Esophagus squamous epithelium (tissue), 5 donors: ENCODE measurements at regions not wholly inside any gene's neighbourhood (a gene's known extent, or its start where the extent isn't known, plus 50 kb on each side); places are given as distances from the start of the nearest gene placed in this dataset.

Experiments used
- DNase-seq: peaks from one replicate; lab custom pipeline; 2025; lab: John Stamatoyannopoulos, UW
- H3K27ac ChIP-seq, 4 donors: fragments of 200-600 bp; sonication (generic); one replicate each; pipeline ENCODE4 v1.5.1; 2016 to 2019; ENCODE audit warnings: mild to moderate bottlenecking in 1 of 4
- H3K27me3 ChIP-seq, 4 donors: fragments of 200-600 bp; sonication (generic); 1 replicate in 3 of 4; 2 replicates in 1 of 4; pipeline versions ENCODE4 v1.5.1 to v1.6.0; 2017 to 2021; ENCODE audit warnings: antibody characterized with exemption in 1 of 4
- H3K36me3 ChIP-seq, 3 donors: fragments of 200-600 bp; sonication (generic); one replicate each; pipeline ENCODE4 v1.5.1; 2016 to 2019
- H3K4me1 ChIP-seq, 3 donors: fragments of 200-600 bp; sonication (generic); one replicate each; pipeline ENCODE4 v1.5.1; 2017 to 2019
- H3K4me3 ChIP-seq, 4 donors: fragments of 200-600 bp; sonication (generic); 1 replicate in 3 of 4; 2 replicates in 1 of 4; pipeline ENCODE4 v1.5.1; 2016 to 2019; ENCODE audit warnings: mild to moderate bottlenecking in 2 of 4, moderate library complexity in 1 of 4
- H3K9me3 ChIP-seq, 3 donors: fragments of 200-600 bp; sonication (generic); one replicate each; pipeline ENCODE4 v1.5.1; 2016 to 2019
- POLR2A ChIP-seq, 4 donors: fragments of 450-650 bp; IDR thresholded peaks; one replicate each; pipeline ENCODE4 v1.6.1; 2017; ENCODE audit warnings: antibody characterized with exemption in 4 of 4, mild to moderate bottlenecking in 4 of 4, moderate library complexity in 3 of 4
- WGBS, 2 donors: methylation state at CpG; one replicate each; pipeline ENCODE4 v1.1.5; 2018; 5-methylcytosine and 5-hydroxymethylcytosine counted together
- intact Hi-C: fragments of 100-400 bp; cut with DNase I; formaldehyde crosslinking; loops from one replicate; pipeline ENCODE4 v1.15.0; 2022
- TF ChIP-seq, protein P1 (sequence below), 6 experiments: fragments of 450-650 bp in 4 of 6; fragments of 200-600 bp in 2 of 6; sonication (generic) in 2 of 6; IDR thresholded peaks; one replicate each; pipeline ENCODE4 v1.5.1; 2016 to 2019; ENCODE audit warnings: antibody characterized with exemption in 6 of 6, mild to moderate bottlenecking in 4 of 6, moderate library complexity in 4 of 6
- donor health status: DM: yes; HTN: yes; CAD: no.

DNA sequence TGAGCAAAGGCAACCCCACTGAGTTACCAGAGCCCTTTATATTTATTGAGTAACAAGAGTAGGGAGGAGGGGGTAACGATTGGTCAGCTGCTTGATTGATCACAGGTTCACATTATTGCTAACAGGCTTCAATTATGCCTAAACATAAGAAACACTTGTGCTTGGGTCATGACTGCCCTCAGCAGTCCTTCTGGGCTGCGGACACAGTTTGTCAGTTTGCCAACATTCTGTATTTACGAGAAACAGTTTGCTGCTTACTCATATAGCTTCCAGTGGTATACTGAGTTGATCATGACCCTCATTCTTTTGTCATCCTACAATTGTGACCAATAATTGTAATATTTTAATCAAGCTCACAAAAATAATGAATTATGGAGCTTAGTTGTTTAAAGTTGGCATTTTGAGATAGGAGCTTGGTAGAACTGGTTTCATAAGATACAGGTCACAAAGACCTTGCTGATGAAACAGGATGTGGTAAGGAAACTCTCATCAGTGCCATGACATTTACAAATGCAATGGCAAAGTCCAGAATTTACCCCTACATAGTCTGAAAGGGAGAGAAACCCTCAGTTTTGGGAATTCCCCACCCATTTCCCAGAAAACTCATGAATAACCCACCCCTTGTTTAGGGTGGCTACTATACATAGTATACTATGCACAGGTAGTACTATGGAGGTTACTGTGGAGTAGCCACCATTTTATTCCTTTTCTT is 1421.0 kb upstream of the FLRT2 start:
- Histone ChIP-seq H3K4me1 (no peaks in the 10 kb centered on the region), H3K27ac (no peak overlapping the region), H3K9me3 (no peaks in the 10 kb centered on the region), H3K4me3 (no peak overlapping the region), H3K27me3 (no peaks in the 10 kb centered on the region), H3K36me3 (no peaks in the 10 kb centered on the region)
- WGBS, 2 donors, result 72 to 84% methylated on average over 3 of the region's 3 CpGs
- no peak for DNase-seq
- intact Hi-C loops, result no loop called here
- TF ChIP-seq, protein P1, sequence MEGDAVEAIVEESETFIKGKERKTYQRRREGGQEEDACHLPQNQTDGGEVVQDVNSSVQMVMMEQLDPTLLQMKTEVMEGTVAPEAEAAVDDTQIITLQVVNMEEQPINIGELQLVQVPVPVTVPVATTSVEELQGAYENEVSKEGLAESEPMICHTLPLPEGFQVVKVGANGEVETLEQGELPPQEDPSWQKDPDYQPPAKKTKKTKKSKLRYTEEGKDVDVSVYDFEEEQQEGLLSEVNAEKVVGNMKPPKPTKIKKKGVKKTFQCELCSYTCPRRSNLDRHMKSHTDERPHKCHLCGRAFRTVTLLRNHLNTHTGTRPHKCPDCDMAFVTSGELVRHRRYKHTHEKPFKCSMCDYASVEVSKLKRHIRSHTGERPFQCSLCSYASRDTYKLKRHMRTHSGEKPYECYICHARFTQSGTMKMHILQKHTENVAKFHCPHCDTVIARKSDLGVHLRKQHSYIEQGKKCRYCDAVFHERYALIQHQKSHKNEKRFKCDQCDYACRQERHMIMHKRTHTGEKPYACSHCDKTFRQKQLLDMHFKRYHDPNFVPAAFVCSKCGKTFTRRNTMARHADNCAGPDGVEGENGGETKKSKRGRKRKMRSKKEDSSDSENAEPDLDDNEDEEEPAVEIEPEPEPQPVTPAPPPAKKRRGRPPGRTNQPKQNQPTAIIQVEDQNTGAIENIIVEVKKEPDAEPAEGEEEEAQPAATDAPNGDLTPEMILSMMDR (IDR thresholded peaks at IDR 0.05), result no peak
- TF ChIP-seq POLR2A (IDR thresholded peaks at IDR 0.05), result no peak

DNA sequence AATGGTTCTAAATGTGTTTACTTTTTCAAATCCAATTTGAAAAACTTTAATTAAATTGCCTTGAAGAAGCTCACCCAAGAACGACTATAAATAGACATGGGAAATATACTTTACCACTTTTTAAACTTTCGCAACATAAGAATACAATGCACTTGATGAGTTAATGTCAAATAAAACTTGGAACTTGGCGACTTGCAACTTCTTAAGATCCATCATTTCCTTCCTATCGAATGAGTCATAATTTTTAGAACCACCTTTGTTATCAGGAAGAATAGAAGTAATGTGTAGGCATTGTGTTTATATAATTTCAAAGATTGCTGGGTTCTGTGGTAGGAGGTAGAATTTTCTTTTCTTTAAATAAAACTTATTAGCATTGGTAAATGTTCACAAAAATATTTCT is 1417.4 kb upstream of the FLRT2 start:
- H3K4me3 ChIP-seq, result no peak overlapping the region
- no peaks in the 10 kb centered on the region for H3K4me1 ChIP-seq
- no peaks in the 10 kb centered on the region for H3K9me3 ChIP-seq
- no peak for DNase-seq
- intact Hi-C loops, result no loop called here
- no peak overlapping the region for H3K27ac ChIP-seq
- no peak for TF ChIP-seq POLR2A (IDR thresholded peaks at IDR 0.05)
- TF ChIP-seq, protein P1 (IDR thresholded peaks at IDR 0.05), result no peak
- H3K27me3 ChIP-seq, result no peaks in the 10 kb centered on the region
- no peaks in the 10 kb centered on the region for H3K36me3 ChIP-seq
- WGBS, 2 donors, result 41 to 43% methylated on average over 4 of the region's 4 CpGs

DNA sequence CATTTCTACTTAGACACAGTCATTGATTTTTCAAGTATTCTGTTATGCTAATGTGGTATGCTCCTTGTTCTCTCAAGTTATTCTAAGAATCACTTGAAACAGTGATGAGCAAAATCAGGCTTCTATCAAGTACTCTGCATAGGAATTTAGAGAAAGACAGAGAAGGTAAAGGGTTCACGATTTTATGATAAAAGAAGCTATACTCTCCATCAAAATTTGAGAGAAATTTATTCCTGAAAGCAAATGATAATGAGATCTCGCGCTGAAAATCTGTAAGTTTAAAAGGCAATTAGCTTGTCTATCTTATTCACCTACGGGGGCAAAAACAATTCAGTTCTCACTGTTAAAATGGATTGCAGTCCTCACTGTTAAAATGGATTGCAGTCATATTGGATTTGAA is 1404.3 kb upstream of the FLRT2 start:
- TF ChIP-seq, protein P1 (IDR thresholded peaks at IDR 0.05), result no peak
- TF ChIP-seq POLR2A (IDR thresholded peaks at IDR 0.05), result no peak
- intact Hi-C loops, result no loop called here
- no peaks in the 10 kb centered on the region for H3K27me3 ChIP-seq
- H3K27ac ChIP-seq, result no peak overlapping the region
- H3K36me3 ChIP-seq, result no peaks in the 10 kb centered on the region
- no peak overlapping the region for H3K4me3 ChIP-seq
- WGBS, 2 donors, result 81 to 83% methylated on average over 4 of the region's 4 CpGs
- DNase-seq, result no peak
- no peaks in the 10 kb centered on the region for H3K9me3 ChIP-seq
- H3K4me1 ChIP-seq, result no peaks in the 10 kb centered on the region

DNA sequence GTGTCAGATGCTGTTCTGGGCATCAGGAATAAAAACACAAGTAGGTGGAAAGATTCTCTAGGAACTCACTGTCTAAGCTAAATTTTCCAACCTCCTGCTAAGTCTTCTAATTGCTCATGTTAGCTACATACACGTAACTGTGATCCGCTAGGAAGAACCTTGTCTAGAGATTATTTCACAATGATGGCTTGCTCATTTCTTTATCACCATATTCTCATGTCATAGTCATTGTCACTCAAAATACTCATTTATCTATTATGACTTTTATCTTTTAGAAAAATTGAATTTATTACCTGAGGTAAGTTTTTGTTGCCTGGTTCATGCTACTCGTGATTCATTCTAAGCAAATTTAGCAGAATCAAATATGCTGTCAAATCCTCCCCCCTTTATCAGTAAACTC is 1402.4 kb upstream of the FLRT2 start:
- DNase-seq, result no peak
- no peak overlapping the region for H3K27ac ChIP-seq
- H3K36me3 ChIP-seq, result no peaks in the 10 kb centered on the region
- no peaks in the 10 kb centered on the region for H3K9me3 ChIP-seq
- intact Hi-C loops, result no loop called here
- H3K4me1 ChIP-seq, result no peaks in the 10 kb centered on the region
- TF ChIP-seq POLR2A (IDR thresholded peaks at IDR 0.05), result no peak
- TF ChIP-seq, protein P1 (IDR thresholded peaks at IDR 0.05), result no peak
- H3K4me3 ChIP-seq, result no peak overlapping the region
- 65 to 69% methylated on average over 3 of the region's 3 CpGs for WGBS, 2 donors
- H3K27me3 ChIP-seq, result no peaks in the 10 kb centered on the region

DNA sequence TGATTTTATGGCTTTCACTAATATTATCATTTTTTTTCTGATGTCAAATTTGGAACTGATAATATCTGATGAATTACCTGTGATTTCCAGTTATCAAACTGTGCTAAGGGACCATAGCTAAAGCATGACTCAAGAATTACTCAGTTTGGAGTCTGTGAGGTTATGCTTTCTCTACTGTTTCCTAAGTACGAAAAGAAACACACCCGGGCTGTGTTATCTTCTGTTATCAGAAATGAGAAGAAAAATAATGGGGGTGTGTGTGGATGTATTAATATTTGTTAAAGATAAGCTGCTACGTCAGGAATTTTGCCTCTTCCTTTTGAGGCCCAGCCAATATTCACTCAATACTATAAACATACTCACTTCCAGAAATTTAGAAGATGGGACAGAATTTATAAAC is 1401.9 kb upstream of the FLRT2 start:
- Histone ChIP-seq H3K4me1 (no peaks in the 10 kb centered on the region), H3K27me3 (no peaks in the 10 kb centered on the region), H3K9me3 (no peaks in the 10 kb centered on the region), H3K36me3 (no peaks in the 10 kb centered on the region), H3K27ac (no peak overlapping the region), H3K4me3 (no peak overlapping the region)
- intact Hi-C loops, result no loop called here
- DNase-seq, result no peak
- TF ChIP-seq, protein P1 (IDR thresholded peaks at IDR 0.05), result no peak
- whole genome bisulfite sequencing, 2 donors, result 56 to 59% methylated on average over 3 of the region's 3 CpGs
